Activated naive CD4-positive, alpha-beta T cell treated with anti-CD3 and anti-CD28 coated beads, Interleukin-2, amount 50 U/mL, for 24 hours (primary cell): ENCODE measurements at regions not wholly inside any gene's neighbourhood (a gene's known extent, or its start where the extent isn't known, plus 50 kb on each side); places are given as distances from the start of the nearest gene placed in this dataset.

Experiments used
- H3K27ac Mint-ChIP-seq: one replicate; pipeline ENCODE4 v1.8.0; 2021; ENCODE audit warnings: mild to moderate bottlenecking, mixed read lengths
- H3K27me3 Mint-ChIP-seq: one replicate; pipeline ENCODE4 v1.8.0; 2021; ENCODE audit warnings: mixed read lengths
- H3K36me3 Mint-ChIP-seq: one replicate; pipeline ENCODE4 v1.8.0; 2021; ENCODE audit warnings: mixed read lengths
- H3K4me1 Mint-ChIP-seq: one replicate; pipeline ENCODE4 v1.8.0; 2021; ENCODE audit warnings: mixed read lengths
- H3K4me3 Mint-ChIP-seq: one replicate; pipeline ENCODE4 v1.8.0; 2021; ENCODE audit warnings: mild to moderate bottlenecking, mixed read lengths
- H3K9me3 Mint-ChIP-seq: one replicate; pipeline ENCODE4 v1.8.0; 2021; ENCODE audit warnings: mixed read lengths

GRCh38 chr2:235180642-235181041, 228.8 kb downstream of the SH3BP4 start:
- Mint-ChIP-seq H3K27ac (no peak overlapping the region), H3K4me3 (no peak overlapping the region), H3K27me3 (peaks cover 2% of the 10 kb centered on the region), H3K4me1 (no peaks in the 10 kb centered on the region), H3K9me3 (no peaks in the 10 kb centered on the region), H3K36me3 (no peaks in the 10 kb centered on the region)

- Mint-ChIP-seq H3K27ac (no peak overlapping the region), H3K4me3 (no peak overlapping the region), H3K9me3 (no peaks in the 10 kb centered on the region), H3K27me3 (no peaks in the 10 kb centered on the region), H3K4me1 (no peaks in the 10 kb centered on the region), H3K36me3 (no peaks in the 10 kb centered on the region)
These were observed 232.0 kb downstream of the SH3BP4 start for GRCh38 chr2:235183786-235184185.

GRCh38 chr2:235187806-235188205, 236.0 kb downstream of the SH3BP4 start:
- Mint-ChIP-seq H3K9me3 (no peaks in the 10 kb centered on the region), H3K36me3 (no peaks in the 10 kb centered on the region), H3K4me3 (no peak overlapping the region), H3K27me3 (no peaks in the 10 kb centered on the region), H3K4me1 (no peaks in the 10 kb centered on the region), H3K27ac (no peak overlapping the region)

GRCh38 chr2:235191486-235191885, 239.7 kb downstream of the SH3BP4 start:
- no peaks in the 10 kb centered on the region for H3K36me3 Mint-ChIP-seq
- H3K27ac Mint-ChIP-seq: no peak overlapping the region
- H3K4me3 Mint-ChIP-seq: no peak overlapping the region
- H3K9me3 Mint-ChIP-seq: no peaks in the 10 kb centered on the region
- H3K27me3 Mint-ChIP-seq: peaks cover 5% of the 10 kb centered on the region
- H3K4me1 Mint-ChIP-seq: no peaks in the 10 kb centered on the region

GRCh38 chr2:235191978-235192377, 240.2 kb downstream of the SH3BP4 start:
- Mint-ChIP-seq H3K27me3 (peaks cover 5% of the 10 kb centered on the region), H3K9me3 (no peaks in the 10 kb centered on the region), H3K4me3 (no peak overlapping the region), H3K27ac (no peak overlapping the region), H3K4me1 (no peaks in the 10 kb centered on the region), H3K36me3 (no peaks in the 10 kb centered on the region)

- no peaks in the 10 kb centered on the region for H3K36me3 Mint-ChIP-seq
- H3K27ac Mint-ChIP-seq: no peak overlapping the region
- H3K9me3 Mint-ChIP-seq: no peaks in the 10 kb centered on the region
- no peak overlapping the region for H3K4me3 Mint-ChIP-seq
- no peaks in the 10 kb centered on the region for H3K4me1 Mint-ChIP-seq
- peaks cover 5% of the 10 kb centered on the region for H3K27me3 Mint-ChIP-seq
These were observed 242.5 kb downstream of the SH3BP4 start for GRCh38 chr2:235194351-235194750.

- H3K27me3 Mint-ChIP-seq: peaks cover 5% of the 10 kb centered on the region
- no peak overlapping the region for H3K4me3 Mint-ChIP-seq
- H3K4me1 Mint-ChIP-seq: no peaks in the 10 kb centered on the region
- no peak overlapping the region for H3K27ac Mint-ChIP-seq
- H3K9me3 Mint-ChIP-seq: no peaks in the 10 kb centered on the region
- H3K36me3 Mint-ChIP-seq: no peaks in the 10 kb centered on the region
These were observed 243.0 kb downstream of the SH3BP4 start for GRCh38 chr2:235194836-235195235.

GRCh38 chr2:235195921-235196320, 244.1 kb downstream of the SH3BP4 start:
- no peaks in the 10 kb centered on the region for H3K9me3 Mint-ChIP-seq
- no peak overlapping the region for H3K4me3 Mint-ChIP-seq
- no peaks in the 10 kb centered on the region for H3K36me3 Mint-ChIP-seq
- H3K4me1 Mint-ChIP-seq: no peaks in the 10 kb centered on the region
- no peak overlapping the region for H3K27ac Mint-ChIP-seq
- H3K27me3 Mint-ChIP-seq: peaks cover 5% of the 10 kb centered on the region

GRCh38 chr2:235199128-235199527, 247.3 kb downstream of the SH3BP4 start:
- no peaks in the 10 kb centered on the region for H3K9me3 Mint-ChIP-seq
- H3K36me3 Mint-ChIP-seq: no peaks in the 10 kb centered on the region
- peaks cover 3% of the 10 kb centered on the region for H3K27me3 Mint-ChIP-seq
- no peak overlapping the region for H3K4me3 Mint-ChIP-seq
- no peaks in the 10 kb centered on the region for H3K4me1 Mint-ChIP-seq
- no peak overlapping the region for H3K27ac Mint-ChIP-seq

GRCh38 chr2:235200216-235200615, 248.4 kb downstream of the SH3BP4 start:
- Mint-ChIP-seq H3K4me3 (no peak overlapping the region), H3K9me3 (no peaks in the 10 kb centered on the region), H3K4me1 (no peaks in the 10 kb centered on the region), H3K27me3 (peaks cover 3% of the 10 kb centered on the region), H3K27ac (no peak overlapping the region), H3K36me3 (no peaks in the 10 kb centered on the region)

GRCh38 chr2:235201756-235202155, 249.9 kb downstream of the SH3BP4 start:
- no peak overlapping the region for H3K27ac Mint-ChIP-seq
- H3K9me3 Mint-ChIP-seq: no peaks in the 10 kb centered on the region
- H3K4me3 Mint-ChIP-seq: no peak overlapping the region
- H3K27me3 Mint-ChIP-seq: no peaks in the 10 kb centered on the region
- H3K4me1 Mint-ChIP-seq: no peaks in the 10 kb centered on the region
- H3K36me3 Mint-ChIP-seq: no peaks in the 10 kb centered on the region

- H3K4me1 Mint-ChIP-seq: no peaks in the 10 kb centered on the region
- peaks cover 2% of the 10 kb centered on the region for H3K27me3 Mint-ChIP-seq
- no peak overlapping the region for H3K27ac Mint-ChIP-seq
- no peak overlapping the region for H3K4me3 Mint-ChIP-seq
- no peaks in the 10 kb centered on the region for H3K9me3 Mint-ChIP-seq
- no peaks in the 10 kb centered on the region for H3K36me3 Mint-ChIP-seq
These were observed 253.1 kb downstream of the SH3BP4 start for GRCh38 chr2:235204948-235205347.

GRCh38 chr2:235206399-235206798, 254.6 kb downstream of the SH3BP4 start:
- no peaks in the 10 kb centered on the region for H3K36me3 Mint-ChIP-seq
- no peak overlapping the region for H3K27ac Mint-ChIP-seq
- H3K4me1 Mint-ChIP-seq: no peaks in the 10 kb centered on the region
- H3K9me3 Mint-ChIP-seq: no peaks in the 10 kb centered on the region
- H3K27me3 Mint-ChIP-seq: peaks cover 2% of the 10 kb centered on the region
- no peak overlapping the region for H3K4me3 Mint-ChIP-seq

- Mint-ChIP-seq H3K9me3 (no peaks in the 10 kb centered on the region), H3K4me3 (no peak overlapping the region), H3K27ac (no peak overlapping the region), H3K36me3 (no peaks in the 10 kb centered on the region), H3K27me3 (peaks cover 2% of the 10 kb centered on the region), H3K4me1 (no peaks in the 10 kb centered on the region)
These were observed 255.3 kb downstream of the SH3BP4 start for GRCh38 chr2:235206980-235207579.

- Mint-ChIP-seq H3K27ac (no peak overlapping the region), H3K9me3 (no peaks in the 10 kb centered on the region), H3K4me3 (no peak overlapping the region)
These were observed 259.2 kb downstream of the SH3BP4 start for GRCh38 chr2:235211056-235211455.

GRCh38 chr2:235212501-235213158, 260.8 kb downstream of the SH3BP4 start:
- Mint-ChIP-seq H3K27me3 (peaks cover 2% of the 10 kb centered on the region), H3K27ac (no peak overlapping the region), H3K4me3 (no peak overlapping the region)

More at GRCh38 chr2:235211056-235211455, 259.2 kb downstream of the SH3BP4 start:
- no peaks in the 10 kb centered on the region for H3K4me1 Mint-ChIP-seq
- peaks cover 2% of the 10 kb centered on the region for H3K27me3 Mint-ChIP-seq
- no peaks in the 10 kb centered on the region for H3K36me3 Mint-ChIP-seq

GRCh38 chr2:235215248-235215647, 263.4 kb downstream of the SH3BP4 start:
- no peaks in the 10 kb centered on the region for H3K9me3 Mint-ChIP-seq
- H3K27me3 Mint-ChIP-seq: peaks cover 2% of the 10 kb centered on the region

More at GRCh38 chr2:235212501-235213158, 260.8 kb downstream of the SH3BP4 start:
- H3K9me3 Mint-ChIP-seq: no peaks in the 10 kb centered on the region
- H3K4me1 Mint-ChIP-seq: no peaks in the 10 kb centered on the region
- no peaks in the 10 kb centered on the region for H3K36me3 Mint-ChIP-seq

More at GRCh38 chr2:235215248-235215647, 263.4 kb downstream of the SH3BP4 start:
- Mint-ChIP-seq H3K36me3 (no peaks in the 10 kb centered on the region), H3K4me1 (no peaks in the 10 kb centered on the region), H3K4me3 (no peak overlapping the region), H3K27ac (no peak overlapping the region)
